Spinal cord (tissue), 9 donors: ENCODE measurements at regions not wholly inside any gene's neighbourhood (a gene's known extent, or its start where the extent isn't known, plus 50 kb on each side); places are given as distances from the start of the nearest gene placed in this dataset.

ENCODE experiments used
- DNase-seq, 6 donors: peaks; one replicate each; pipeline versions ENCODE4 v3.0.0 to v3.0.0-alpha.2; 2013 to 2015; ENCODE audit warnings: low spot score in 6 of 6, low read depth in 4 of 6
- H3K27ac ChIP-seq: one replicate; pipeline ENCODE4 v1.5.1; 2013; ENCODE audit warnings: low read depth, low read length, control low read depth
- H3K27me3 ChIP-seq: one replicate; pipeline ENCODE4 v1.6.1; 2013; ENCODE audit warnings: low read length; ENCODE audit not compliant: control insufficient read depth, insufficient read depth
- H3K36me3 ChIP-seq: one replicate; pipeline ENCODE4 v1.6.1; 2013; ENCODE audit warnings: low read length; ENCODE audit not compliant: control insufficient read depth, insufficient read depth
- H3K4me1 ChIP-seq: one replicate; pipeline ENCODE4 v1.6.1; 2013; ENCODE audit warnings: low read length; ENCODE audit not compliant: control insufficient read depth, insufficient read depth
- H3K4me3 ChIP-seq: one replicate; pipeline ENCODE4 v1.5.1; 2013; ENCODE audit warnings: low read depth, low read length, control low read depth
- H3K9me3 ChIP-seq: one replicate; pipeline ENCODE4 v1.6.1; 2013; ENCODE audit warnings: low read length; ENCODE audit not compliant: control insufficient read depth, insufficient read depth
- WGBS: methylation state at CpG from one replicate; pipeline ENCODE4 v1.1.5; 2013; ENCODE audit warnings: missing lambda C conversion rate; ENCODE audit not compliant: insufficient coverage; 5-methylcytosine and 5-hydroxymethylcytosine counted together
- donor health status: healthy.

GRCh38 chr10:124288928-124289850 lies 129.5 kb downstream of the OAT start:
- Histone ChIP-seq H3K27ac (no peak overlapping the region), H3K4me1 (peaks cover 8% of the 10 kb centered on the region), H3K27me3 (no peaks in the 10 kb centered on the region), H3K36me3 (no peaks in the 10 kb centered on the region), H3K9me3 (no peaks in the 10 kb centered on the region), H3K4me3 (no peak overlapping the region)
- no peak for DNase-seq
- WGBS, result 91% methylated on average over 18 of the region's 21 CpGs

DNA sequence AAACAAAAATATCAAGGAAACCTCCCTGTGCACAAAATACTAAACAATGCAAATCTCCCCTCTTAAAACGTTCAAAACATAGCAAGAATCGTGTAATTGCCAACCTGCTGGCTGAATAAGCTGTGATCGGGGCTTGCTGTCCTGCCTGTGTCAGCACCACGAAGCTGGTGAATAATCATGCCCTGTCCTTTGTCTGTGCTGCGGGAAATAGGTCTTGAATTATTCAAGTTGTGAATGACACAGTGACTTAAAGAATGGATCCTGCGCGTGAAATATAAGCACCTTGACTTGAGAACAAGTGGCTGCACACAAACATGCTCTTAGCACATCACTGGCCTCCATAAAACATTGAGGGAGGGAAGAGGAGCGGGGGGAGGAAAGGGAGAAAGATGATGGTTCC lies 130.2 kb downstream of the OAT start:
- no peaks in the 10 kb centered on the region for H3K9me3 ChIP-seq
- no peak overlapping the region for H3K4me3 ChIP-seq
- H3K4me1 ChIP-seq, result peaks cover 7% of the 10 kb centered on the region
- H3K36me3 ChIP-seq, result no peaks in the 10 kb centered on the region
- no peaks in the 10 kb centered on the region for H3K27me3 ChIP-seq
- WGBS, result 39% methylated on average over 6 of the region's 8 CpGs
- H3K27ac ChIP-seq, result no peak overlapping the region
- peak in 1 of 6 donors; percentile 68 for DNase-seq

DNA sequence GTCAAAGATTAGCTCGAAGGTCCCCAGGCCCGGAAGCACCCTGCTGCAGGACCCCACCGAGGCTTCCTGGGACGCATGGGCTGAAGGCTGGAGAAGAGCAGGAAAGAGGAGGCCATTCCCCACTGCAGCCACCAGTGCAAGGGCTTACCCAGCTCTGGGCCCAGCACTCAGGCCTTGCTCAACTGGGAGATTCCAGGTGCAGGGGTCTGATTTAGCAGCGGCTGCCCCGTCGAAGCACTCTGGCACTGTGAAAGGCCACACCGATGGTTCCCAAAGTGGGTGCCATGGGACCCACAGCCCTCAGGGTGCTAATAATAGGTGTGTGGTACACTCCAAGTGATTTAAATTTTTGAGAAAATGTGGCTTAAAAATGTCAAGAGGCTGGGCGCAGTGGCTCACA lies 130.9 kb downstream of the OAT start:
- Histone ChIP-seq H3K27ac (no peak overlapping the region), H3K4me1 (peaks cover under 1% of the 10 kb centered on the region), H3K36me3 (no peaks in the 10 kb centered on the region), H3K4me3 (no peak overlapping the region), H3K9me3 (no peaks in the 10 kb centered on the region), H3K27me3 (no peaks in the 10 kb centered on the region)
- DNase-seq, result no peak
- WGBS, result 90% methylated on average over 8 of the region's 9 CpGs

DNA sequence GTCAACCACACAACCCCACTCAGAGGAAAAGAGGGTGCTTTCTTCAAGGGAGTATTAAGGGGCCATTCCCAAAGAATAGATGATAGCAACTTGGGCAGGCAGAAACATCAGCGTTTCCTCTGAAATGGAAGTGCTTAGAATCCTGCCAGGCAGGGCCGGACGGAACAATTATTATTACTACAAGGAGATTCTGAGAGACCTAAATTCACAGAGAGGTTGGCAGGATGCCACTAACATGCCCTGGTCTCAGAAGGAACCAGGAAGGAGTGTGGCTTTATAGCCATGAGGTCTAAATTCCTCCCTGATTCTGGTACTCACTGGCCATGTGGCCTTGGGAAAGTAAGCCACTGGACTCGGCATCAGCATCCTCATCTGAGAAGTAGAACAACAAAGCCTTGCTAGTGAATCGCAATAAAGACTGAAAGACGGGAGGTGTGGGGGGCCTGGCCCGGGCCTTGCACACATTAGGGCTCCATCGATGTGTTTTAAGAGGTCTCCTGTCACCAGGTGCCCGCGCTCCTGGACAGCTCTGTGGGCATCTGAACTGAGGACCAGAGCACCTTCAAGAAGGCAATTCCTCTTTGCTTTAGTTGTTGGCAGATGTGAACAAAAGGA lies 131.5 kb downstream of the OAT start:
- H3K9me3 ChIP-seq, result no peaks in the 10 kb centered on the region
- no peaks in the 10 kb centered on the region for H3K36me3 ChIP-seq
- H3K4me1 ChIP-seq, result no peaks in the 10 kb centered on the region
- no peaks in the 10 kb centered on the region for H3K27me3 ChIP-seq
- no peak for DNase-seq
- no peak overlapping the region for H3K27ac ChIP-seq
- H3K4me3 ChIP-seq, result no peak overlapping the region
- WGBS, result 94% methylated on average over 7 of the region's 10 CpGs

DNA sequence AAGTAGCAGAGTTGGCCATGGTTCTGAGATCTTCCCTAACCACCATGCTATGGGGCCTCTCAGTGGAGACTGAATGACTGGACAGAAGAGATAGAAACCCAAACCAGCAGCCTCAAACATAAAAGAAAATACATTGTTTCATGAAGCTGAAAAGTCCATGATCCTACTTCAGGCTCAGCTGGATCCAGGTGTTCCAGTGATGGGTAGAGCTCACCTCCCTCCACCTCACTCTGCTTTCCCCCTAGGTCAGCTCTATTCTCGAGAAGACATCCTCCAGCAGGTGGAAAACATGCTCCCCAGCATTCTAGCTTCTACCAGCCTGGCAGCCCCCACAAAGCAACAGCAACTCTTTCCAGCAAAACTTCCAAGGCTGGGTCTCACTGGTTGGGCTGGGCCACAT lies 132.1 kb downstream of the OAT start:
- no CpG with 5 or more reads among the region's 1 CpG for WGBS

GRCh38 chr10:124285587-124286527 lies 132.9 kb downstream of the OAT start:
- peak in 1 of 6 donors; percentile 62 for DNase-seq
- Histone ChIP-seq H3K27ac (no peak overlapping the region), H3K4me1 (no peaks in the 10 kb centered on the region), H3K27me3 (no peaks in the 10 kb centered on the region), H3K36me3 (no peaks in the 10 kb centered on the region), H3K4me3 (no peak overlapping the region), H3K9me3 (no peaks in the 10 kb centered on the region)
- WGBS, result 83% methylated on average over 17 of the region's 21 CpGs

More for the DNA sequence above, 132.1 kb downstream of the OAT start:
- H3K27me3 ChIP-seq, result no peaks in the 10 kb centered on the region
- H3K4me3 ChIP-seq, result no peak overlapping the region
- no peaks in the 10 kb centered on the region for H3K4me1 ChIP-seq
- no peak for DNase-seq
- no peaks in the 10 kb centered on the region for H3K9me3 ChIP-seq
- no peaks in the 10 kb centered on the region for H3K36me3 ChIP-seq
- H3K27ac ChIP-seq, result no peak overlapping the region

DNA sequence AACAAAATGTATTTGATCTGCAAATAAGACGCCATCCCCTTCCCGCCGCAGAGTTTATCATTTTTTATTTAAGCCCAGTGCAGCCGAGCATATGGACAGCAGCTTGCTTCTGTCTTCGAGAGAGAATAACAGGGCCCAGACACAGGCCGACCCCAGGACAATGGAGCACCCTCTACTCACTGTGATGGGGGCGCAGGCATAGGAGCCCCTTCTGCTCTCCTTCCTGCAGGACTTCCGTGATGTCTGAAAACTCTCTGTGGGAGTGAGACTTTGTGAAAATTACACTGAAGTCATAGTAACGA lies 134.8 kb downstream of the OAT start:
- no peaks in the 10 kb centered on the region for H3K9me3 ChIP-seq
- H3K4me3 ChIP-seq, result no peak overlapping the region
- 64% methylated on average over 8 of the region's 9 CpGs for WGBS
- H3K36me3 ChIP-seq, result no peaks in the 10 kb centered on the region
- no peak for DNase-seq
- H3K27me3 ChIP-seq, result no peaks in the 10 kb centered on the region
- no peaks in the 10 kb centered on the region for H3K4me1 ChIP-seq
- no peak overlapping the region for H3K27ac ChIP-seq

DNA sequence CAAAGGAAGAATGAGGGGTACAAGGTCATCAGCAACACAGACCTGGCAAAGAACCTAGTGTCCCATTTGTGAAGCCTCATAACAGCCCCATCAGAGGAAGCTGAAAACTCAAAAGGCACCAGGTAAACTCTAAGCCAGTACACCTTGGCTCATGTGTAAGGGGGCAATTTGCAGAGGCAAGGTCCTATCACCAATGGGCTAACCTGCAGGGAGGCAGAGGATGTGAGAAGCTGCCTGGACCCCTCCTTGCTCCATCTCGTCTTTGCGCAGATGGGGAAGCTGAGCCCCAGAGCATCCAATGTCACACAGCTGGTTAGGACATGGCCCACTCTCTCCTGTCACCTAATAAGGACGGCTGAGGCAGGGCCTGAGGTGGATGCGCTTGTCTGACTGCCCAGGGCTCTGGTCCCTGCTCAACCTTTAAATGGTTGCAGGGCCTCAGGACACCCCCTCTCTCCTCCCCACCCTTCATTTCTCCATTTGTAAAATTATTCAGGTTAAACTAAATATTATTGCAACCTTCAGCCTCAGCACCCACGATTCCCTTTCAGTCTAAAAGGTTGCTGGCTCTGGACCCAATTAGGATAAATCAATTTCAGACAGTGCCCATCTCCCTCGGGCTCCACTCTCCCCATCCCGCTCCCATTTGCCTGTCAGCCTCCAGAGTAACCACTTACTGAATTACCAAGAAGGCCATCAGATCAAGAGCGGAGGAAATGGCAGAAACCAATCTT lies 135.3 kb downstream of the OAT start:
- Histone ChIP-seq H3K27ac (no peak overlapping the region), H3K4me3 (no peak overlapping the region), H3K27me3 (no peaks in the 10 kb centered on the region), H3K4me1 (no peaks in the 10 kb centered on the region), H3K36me3 (no peaks in the 10 kb centered on the region), H3K9me3 (no peaks in the 10 kb centered on the region)
- DNase-seq, result peak in 1 of 6 donors; percentile 66
- 74% methylated on average over 8 of the region's 8 CpGs for WGBS

DNA sequence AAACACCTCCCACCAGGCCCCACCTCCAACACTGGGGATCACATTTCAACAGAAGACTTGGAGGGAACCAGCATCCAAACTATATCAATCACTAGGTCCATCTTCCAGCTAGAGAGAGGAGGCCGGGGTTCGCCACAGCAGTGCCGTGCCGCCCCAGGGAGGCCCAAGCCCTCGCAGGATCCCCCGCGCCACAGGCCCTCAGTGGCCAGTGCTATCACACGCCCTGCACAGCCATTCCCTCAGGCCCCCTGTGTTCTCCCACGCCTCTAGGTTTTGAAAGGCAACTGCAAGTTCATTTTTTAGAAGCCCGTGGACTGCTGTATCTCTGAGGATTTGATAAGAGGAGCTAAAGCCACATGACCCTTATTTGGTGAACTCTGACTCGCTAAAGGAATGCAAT lies 136.4 kb downstream of the OAT start:
- Histone ChIP-seq H3K9me3 (no peaks in the 10 kb centered on the region), H3K27me3 (no peaks in the 10 kb centered on the region), H3K4me1 (no peaks in the 10 kb centered on the region), H3K36me3 (no peaks in the 10 kb centered on the region), H3K4me3 (no peak overlapping the region), H3K27ac (no peak overlapping the region)
- 92% methylated on average over 10 of the region's 11 CpGs for WGBS
- DNase-seq, result no peak
